ENCODE measurements at regions not wholly inside any gene's neighbourhood (a gene's known extent, or its start where the extent isn't known, plus 50 kb on each side); places are given as distances from the start of the nearest gene placed in this dataset.

DNA sequence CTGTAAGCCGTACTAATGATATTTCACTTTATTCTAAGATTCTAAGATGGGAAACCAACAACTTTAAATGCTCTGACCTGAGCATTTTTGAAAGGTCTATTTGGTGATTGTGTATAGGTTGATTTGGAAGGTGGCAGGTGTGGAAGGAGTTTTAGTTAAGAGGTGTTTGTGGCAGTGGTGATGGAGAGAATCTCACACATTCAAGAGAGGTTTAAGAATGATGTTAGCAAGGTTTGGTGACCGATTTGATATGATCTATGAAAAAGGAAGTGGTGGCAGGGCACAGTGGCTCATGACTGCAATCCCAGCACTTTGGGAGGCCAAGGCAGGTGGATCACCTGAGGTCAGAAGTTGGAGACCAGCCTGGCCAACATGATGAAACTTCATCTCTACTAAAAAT lies 319.2 kb upstream of the CD180 start:
- H3K4me3 ChIP-seq (replicated peaks in 1 of 3; ENCODE audit: insufficient read depth in 1 of 3, low read depth in 1 of 3, low read length in 3 of 3) = no peak overlapping the region

DNA sequence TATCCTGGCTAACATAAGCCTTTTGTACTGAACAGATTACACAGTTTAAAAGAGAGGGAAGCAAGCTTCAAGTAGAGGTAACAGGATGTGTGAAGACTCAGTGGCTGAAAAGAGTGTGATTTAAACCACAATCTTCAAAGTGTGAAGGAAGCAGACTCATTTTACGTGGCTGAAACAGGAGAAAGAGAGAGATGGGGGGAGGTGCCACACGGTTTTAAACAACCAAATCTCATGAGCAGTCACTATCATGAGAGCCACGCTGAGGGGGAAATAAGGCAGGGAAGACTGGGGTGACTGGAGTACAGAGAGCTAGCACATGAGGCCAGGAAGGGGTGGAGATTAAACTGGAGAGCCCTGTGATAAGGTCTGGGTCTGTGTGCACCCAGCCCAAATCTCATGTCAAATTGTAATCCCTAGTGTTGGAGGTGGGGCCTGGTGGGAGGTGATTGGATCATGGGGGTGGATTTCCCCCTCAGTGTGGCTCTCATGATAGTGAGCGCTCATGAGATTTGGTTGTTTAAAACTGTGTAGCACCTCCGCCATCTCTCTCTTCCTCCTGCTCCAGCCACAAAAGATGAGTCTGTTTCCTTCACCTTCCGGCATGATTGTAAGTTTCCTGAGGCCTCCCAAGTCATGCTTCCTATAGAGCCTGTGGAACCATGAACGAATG lies 318.6 kb upstream of the CD180 start:
- H2AFZ ChIP-seq (ENCODE audit: low read depth, low read length) = no peak overlapping the region
- ChIA-PET POLR2A (no interaction called here), CTCF (interaction anchor here (1.6 kb wide), 1 partner anchor 737 kb away, joined by 3 read pairs; no protein-coding TSS in a partner anchor)
- peaks cover 3% of the 10 kb centered on the region for H3K4me1 ChIP-seq (ENCODE audit: control insufficient read depth, extremely low read depth, insufficient read depth, low read length)
- TF ChIP-seq, protein P1, sequence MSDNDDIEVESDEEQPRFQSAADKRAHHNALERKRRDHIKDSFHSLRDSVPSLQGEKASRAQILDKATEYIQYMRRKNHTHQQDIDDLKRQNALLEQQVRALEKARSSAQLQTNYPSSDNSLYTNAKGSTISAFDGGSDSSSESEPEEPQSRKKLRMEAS (IDR thresholded peaks at IDR 0.05; ENCODE audit: insufficient read depth, insufficient read length) = no peak
- TF ChIP-seq JUN (IDR thresholded peaks at IDR 0.05; ENCODE audit: borderline replicate concordance, insufficient read depth, insufficient read length, low read depth) (no peak), MYC (IDR thresholded peaks at IDR 0.05; ENCODE audit: low read depth, low read length) (no peak), GATA2 (IDR thresholded peaks at IDR 0.05; ENCODE audit: insufficient read depth, insufficient read length, low read depth, low read length) (no peak), POLR2AphosphoS5 (IDR thresholded peaks at IDR 0.05; ENCODE audit: insufficient read depth, low read depth, low read length) (no peak), POLR2A (IDR thresholded peaks at IDR 0.05; ENCODE audit: low read depth, low read length) (no peak), FOS (IDR thresholded peaks at IDR 0.05; ENCODE audit: borderline replicate concordance, insufficient read depth, low read length) (no peak)
- H3K4me3 ChIP-seq (replicated peaks in 1 of 3; ENCODE audit: insufficient read depth in 1 of 3, low read depth in 1 of 3, low read length in 3 of 3) = no peak overlapping the region
- no peaks in the 10 kb centered on the region for H3K27me3 ChIP-seq (ENCODE audit: control insufficient read depth in 2 of 2, insufficient read depth in 2 of 2, low read length in 2 of 2)
- no peaks in the 10 kb centered on the region for H3K9me3 ChIP-seq (replicated peaks; ENCODE audit: control insufficient read depth, insufficient read depth, low read length)
- no peak overlapping the region for H3K9ac ChIP-seq (replicated peaks; ENCODE audit: extremely low read depth, insufficient read depth, low read length)
- H3K27ac ChIP-seq (ENCODE audit: insufficient read depth, low read depth, low read length) = no peak overlapping the region
- no peak for FAIRE-seq
- no TSS peak for BruUV-seq (replicated peaks)
- no peaks in the 10 kb centered on the region for H3K79me2 ChIP-seq (ENCODE audit: control insufficient read depth, insufficient read depth, low read length)
- intact Hi-C loops (cut with micrococcal nuclease) = no loop called here
- no peaks in the 10 kb centered on the region for H3K9me1 ChIP-seq (replicated peaks; ENCODE audit: control insufficient read depth, extremely low read depth, insufficient read depth, low read length)
- dilution Hi-C loops (cut with MboI; ENCODE audit: extremely low pct_ligation_motif_present, low sequenced_read_pairs) = no loop called here
- H3K36me3 ChIP-seq (ENCODE audit: control insufficient read depth in 2 of 2, extremely low read depth in 1 of 2, insufficient read depth in 2 of 2, low read length in 2 of 2) = no peaks in the 10 kb centered on the region
- no peak for DNase-seq (ENCODE audit: low read depth, low spot score)
- H4K20me1 ChIP-seq (replicated peaks; ENCODE audit: control insufficient read depth, extremely low read depth, insufficient read depth, low read length) = no peaks in the 10 kb centered on the region
- H3K4me2 ChIP-seq (ENCODE audit: insufficient read depth, low read length) = no peak overlapping the region

More for the DNA sequence above, 319.2 kb upstream of the CD180 start:
- Histone ChIP-seq H3K9me1 (replicated peaks; ENCODE audit: control insufficient read depth, extremely low read depth, insufficient read depth, low read length) (no peaks in the 10 kb centered on the region), H3K36me3 (ENCODE audit: control insufficient read depth in 2 of 2, extremely low read depth in 1 of 2, insufficient read depth in 2 of 2, low read length in 2 of 2) (no peaks in the 10 kb centered on the region), H3K9ac (replicated peaks; ENCODE audit: extremely low read depth, insufficient read depth, low read length) (no peak overlapping the region), H4K20me1 (replicated peaks; ENCODE audit: control insufficient read depth, extremely low read depth, insufficient read depth, low read length) (no peaks in the 10 kb centered on the region), H2AFZ (ENCODE audit: low read depth, low read length) (no peak overlapping the region), H3K9me3 (replicated peaks; ENCODE audit: control insufficient read depth, insufficient read depth, low read length) (no peaks in the 10 kb centered on the region), H3K79me2 (ENCODE audit: control insufficient read depth, insufficient read depth, low read length) (no peaks in the 10 kb centered on the region), H3K4me1 (ENCODE audit: control insufficient read depth, extremely low read depth, insufficient read depth, low read length) (no peaks in the 10 kb centered on the region), H3K27me3 (ENCODE audit: control insufficient read depth in 2 of 2, insufficient read depth in 2 of 2, low read length in 2 of 2) (no peaks in the 10 kb centered on the region), H3K27ac (ENCODE audit: insufficient read depth, low read depth, low read length) (no peak overlapping the region), H3K4me2 (ENCODE audit: insufficient read depth, low read length) (no peak overlapping the region)
- no peak for FAIRE-seq
- intact Hi-C loops (cut with micrococcal nuclease) (no loop called here), dilution Hi-C loops (cut with MboI; ENCODE audit: extremely low pct_ligation_motif_present, low sequenced_read_pairs) (no loop called here)
- ChIA-PET CTCF (no interaction called here), POLR2A (no interaction called here)
- TF ChIP-seq EZH2 (IDR thresholded peaks at IDR 0.05; ENCODE audit: borderline replicate concordance, low read depth, low read length, severe bottlenecking) = no peak
- TF ChIP-seq, protein P2, sequence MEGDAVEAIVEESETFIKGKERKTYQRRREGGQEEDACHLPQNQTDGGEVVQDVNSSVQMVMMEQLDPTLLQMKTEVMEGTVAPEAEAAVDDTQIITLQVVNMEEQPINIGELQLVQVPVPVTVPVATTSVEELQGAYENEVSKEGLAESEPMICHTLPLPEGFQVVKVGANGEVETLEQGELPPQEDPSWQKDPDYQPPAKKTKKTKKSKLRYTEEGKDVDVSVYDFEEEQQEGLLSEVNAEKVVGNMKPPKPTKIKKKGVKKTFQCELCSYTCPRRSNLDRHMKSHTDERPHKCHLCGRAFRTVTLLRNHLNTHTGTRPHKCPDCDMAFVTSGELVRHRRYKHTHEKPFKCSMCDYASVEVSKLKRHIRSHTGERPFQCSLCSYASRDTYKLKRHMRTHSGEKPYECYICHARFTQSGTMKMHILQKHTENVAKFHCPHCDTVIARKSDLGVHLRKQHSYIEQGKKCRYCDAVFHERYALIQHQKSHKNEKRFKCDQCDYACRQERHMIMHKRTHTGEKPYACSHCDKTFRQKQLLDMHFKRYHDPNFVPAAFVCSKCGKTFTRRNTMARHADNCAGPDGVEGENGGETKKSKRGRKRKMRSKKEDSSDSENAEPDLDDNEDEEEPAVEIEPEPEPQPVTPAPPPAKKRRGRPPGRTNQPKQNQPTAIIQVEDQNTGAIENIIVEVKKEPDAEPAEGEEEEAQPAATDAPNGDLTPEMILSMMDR (IDR thresholded peaks at IDR 0.05; ENCODE audit: extremely low read depth in 1 of 2, insufficient read depth in 1 of 2, low read depth in 1 of 2, low read length in 2 of 2) = no peak
- no TSS peak for BruUV-seq (replicated peaks)
- no peak for DNase-seq (ENCODE audit: low read depth, low spot score)

All from endothelial cell of umbilical vein (primary cell).